NCI-H2029 treated with DMSO at 0.1 percent for 48 hours (cell line): ENCODE measurements at regions not wholly inside any gene's neighbourhood (a gene's known extent, or its start where the extent isn't known, plus 50 kb on each side); places are given as distances from the start of the nearest gene placed in this dataset.

Source experiments
- DNase-seq: peaks from one replicate; lab custom pipeline; 2025; lab: John Stamatoyannopoulos, UW

DNA sequence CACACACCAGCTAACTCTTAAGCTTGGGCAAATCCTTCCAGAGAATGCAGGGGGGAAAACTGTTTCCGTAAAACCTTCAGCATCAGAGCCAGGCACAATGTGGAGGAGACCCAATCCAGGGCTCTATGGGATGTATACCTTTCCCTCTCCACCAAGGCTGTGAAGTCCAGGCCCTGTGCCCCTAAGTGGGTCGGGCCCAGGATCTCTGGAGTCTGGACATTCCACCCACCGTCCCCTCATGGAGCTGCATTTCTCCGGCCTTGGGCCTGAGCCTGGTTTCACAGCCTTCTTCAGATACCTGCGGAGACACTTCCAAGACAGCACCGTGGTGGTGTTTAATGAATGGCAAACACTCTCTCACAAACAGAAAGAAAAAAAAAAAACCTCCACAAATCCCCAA is 186.2 kb downstream of the URI1 start:
- no peak for DNase-seq

DNA sequence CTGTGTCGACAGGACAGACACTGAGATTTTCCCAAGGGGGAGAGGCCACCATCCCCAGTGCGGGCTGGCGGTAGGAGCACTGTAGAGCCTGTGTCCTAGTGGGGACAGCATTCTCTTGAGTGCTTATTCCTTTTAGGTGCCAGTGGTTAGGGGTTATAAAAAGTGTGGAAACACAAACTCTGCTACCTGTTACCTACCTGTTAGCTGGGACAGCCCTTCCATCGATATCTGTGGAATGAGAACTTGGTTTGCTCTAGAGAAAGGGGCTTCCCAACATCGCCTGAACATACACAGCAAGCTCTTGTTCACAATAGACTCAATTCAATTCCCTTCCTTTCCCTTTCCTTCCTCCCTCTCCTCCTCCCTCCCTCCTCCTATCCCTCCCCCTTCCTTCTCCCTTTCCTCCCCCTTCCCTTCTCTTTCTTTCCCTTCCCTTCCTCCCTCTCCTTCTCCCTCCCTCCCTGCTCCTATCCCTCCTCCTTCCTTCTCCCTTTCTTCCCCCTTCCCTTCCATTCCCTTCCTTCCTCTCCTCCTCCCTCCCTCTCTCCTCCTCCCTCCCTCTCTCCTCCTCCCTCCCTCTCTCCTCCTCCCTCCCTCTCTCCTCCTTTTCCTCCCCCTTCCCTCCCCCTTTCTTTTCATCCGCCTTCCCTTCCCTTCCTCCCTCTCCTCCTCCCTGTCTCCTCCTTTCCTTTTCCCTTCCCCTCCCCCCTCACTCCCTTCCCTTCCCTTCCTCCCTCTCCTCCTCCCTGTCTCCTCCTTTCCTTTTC is 188.5 kb downstream of the URI1 start:
- no peak for DNase-seq

DNA sequence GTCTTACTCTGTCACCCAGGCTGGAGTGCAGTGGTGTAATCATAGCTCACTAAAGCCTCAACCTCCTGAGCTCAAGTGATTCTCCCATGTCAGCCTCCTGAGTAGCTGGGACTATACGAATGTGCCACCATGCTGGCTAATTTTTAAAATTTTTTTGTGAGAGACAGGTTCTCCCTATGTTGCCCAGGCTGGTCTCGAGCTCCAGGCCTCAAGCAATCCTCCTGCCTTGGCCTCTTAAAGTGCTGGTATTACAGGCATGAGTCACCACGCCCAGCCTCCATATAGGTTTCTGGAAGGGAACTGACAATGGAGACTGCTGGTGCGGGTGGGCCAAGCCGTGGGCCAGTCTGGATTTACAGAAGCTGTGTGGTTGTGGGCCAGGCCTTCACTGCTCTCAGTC is 189.2 kb downstream of the URI1 start:
- no peak for DNase-seq

DNA sequence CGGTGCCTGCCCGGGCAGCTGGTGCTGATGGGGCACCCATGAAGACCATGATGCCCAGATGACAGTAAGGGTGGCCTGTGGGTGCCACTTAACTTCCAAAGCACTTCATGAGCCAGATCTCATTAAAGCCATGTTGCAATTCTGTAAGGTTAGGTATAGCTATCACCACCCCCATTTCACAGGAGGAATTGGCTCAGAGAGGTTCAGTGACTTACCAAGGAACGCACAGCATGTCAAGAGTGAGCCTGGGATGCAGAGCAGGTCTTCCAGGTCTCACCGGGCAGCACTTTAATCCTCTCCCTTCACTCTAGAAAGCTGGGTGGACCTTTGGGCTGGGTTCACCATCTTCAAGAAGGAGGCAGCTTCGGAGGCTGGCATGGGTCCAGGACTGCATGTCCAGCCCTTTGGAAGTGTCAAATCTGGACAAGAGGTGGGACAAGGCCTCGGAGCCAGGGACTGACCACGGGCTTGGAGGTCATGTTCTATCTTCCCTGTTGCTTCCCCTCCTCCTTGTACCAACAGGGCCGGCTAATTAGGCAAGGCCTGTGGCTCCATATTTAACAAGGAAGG is 189.8 kb downstream of the URI1 start:
- no peak for DNase-seq

DNA sequence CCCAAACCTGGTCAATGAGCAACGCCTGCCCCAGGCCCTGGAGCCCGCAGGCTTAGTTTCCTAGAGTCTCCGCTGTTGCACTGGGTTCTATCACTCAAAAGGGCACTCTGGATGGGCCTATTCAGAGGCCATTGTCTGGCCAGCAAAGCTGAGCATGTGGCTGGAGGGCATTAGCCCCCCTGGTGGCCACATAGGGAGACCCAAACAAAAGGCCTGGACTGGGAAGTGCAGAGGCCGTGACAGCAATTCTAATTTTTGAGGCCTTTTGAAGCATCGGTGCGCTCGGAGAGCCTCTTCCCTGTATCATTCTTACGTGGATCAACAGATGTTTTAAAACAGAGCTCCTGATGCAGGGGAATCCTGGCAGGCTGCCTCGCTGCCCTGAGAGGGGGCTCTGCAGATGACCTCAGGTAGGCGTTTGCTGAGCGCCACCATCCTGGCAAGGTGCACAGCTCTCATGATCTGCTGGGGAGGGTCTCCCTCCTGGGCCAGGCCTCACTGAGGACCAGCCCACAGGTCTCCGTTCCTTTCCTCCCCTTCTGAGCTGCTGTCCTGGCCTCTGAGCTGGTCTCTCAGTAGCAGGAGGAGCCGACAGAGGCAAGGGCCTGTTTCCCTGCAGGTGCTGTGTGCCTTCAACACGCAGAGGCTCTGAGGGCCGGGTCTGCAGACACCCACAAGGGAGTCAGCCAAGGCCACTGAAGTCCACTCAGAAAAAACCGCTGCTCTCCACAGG is 190.5 kb downstream of the URI1 start:
- DNase-seq: no peak

DNA sequence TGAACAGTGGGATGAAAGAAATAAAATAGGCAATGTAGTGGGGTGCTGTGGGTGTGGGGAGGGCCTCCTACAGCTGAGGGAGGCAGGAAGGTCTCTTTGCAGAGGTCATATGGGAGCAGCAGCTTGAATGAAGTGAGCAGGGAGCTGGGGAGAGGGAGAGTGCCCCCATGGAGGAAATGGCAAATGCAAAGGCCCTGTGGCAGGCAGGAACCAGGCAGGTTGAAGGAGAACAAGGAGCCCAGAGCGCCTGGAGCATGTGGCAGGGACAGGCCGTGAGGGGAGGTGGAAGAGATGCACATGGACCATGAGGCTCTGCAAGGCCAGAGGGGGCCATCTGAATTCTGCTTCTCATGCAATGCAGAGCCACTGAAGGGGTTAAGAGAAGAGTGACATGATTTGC is 191.8 kb downstream of the URI1 start:
- DNase-seq: no peak

DNA sequence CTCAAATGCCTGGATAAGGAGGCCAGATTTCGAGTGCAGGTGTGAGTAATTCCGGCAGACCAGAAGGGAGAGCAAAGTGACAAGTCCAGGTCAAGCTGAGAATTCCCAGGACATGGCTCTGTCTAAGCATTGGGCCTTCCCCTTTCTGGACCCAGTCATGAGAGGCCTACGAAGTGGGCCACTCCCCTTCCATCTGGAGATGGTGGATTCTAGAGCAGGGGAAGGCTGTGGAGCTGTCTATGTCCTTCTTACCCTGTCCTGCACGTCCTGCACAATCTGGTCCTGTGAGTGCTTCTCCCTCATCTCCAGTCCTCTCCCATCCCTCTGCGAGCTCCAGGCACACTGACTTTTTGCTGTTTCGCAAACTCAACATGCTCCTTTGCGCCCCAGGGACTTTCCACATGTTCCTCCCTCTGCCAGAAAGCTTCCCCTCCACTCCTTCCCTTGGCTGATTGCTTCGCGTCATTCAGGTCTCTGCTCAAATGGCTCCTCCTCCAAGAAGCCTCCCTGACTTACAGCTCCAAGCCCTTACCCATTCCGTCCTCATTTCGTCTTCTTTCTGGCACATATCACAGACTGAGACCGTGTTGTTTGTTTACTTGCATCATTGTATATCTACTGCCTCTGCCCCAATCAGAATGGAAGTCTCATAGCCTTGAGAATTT is 193.2 kb downstream of the URI1 start:
- DNase-seq: no peak

DNA sequence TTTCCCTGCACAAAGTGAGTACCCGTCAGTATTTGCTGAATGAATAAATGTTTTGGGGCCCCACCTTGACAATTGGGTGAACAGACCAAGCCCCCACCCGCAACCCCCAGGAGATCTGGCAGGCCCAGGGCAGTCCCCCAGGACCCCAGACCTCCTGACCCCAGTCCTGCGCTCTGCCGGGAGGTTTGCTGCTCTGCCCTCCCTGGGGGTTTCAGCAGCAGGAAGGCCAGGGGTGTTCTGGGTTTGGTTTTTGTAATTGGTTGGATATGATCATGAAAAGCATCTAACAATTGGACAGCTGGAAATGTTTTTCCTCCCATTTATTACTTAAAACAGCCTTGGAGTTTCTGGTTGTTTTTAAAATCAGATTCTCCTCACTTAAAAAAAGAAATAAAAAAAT is 193.8 kb downstream of the URI1 start:
- no peak for DNase-seq

DNA sequence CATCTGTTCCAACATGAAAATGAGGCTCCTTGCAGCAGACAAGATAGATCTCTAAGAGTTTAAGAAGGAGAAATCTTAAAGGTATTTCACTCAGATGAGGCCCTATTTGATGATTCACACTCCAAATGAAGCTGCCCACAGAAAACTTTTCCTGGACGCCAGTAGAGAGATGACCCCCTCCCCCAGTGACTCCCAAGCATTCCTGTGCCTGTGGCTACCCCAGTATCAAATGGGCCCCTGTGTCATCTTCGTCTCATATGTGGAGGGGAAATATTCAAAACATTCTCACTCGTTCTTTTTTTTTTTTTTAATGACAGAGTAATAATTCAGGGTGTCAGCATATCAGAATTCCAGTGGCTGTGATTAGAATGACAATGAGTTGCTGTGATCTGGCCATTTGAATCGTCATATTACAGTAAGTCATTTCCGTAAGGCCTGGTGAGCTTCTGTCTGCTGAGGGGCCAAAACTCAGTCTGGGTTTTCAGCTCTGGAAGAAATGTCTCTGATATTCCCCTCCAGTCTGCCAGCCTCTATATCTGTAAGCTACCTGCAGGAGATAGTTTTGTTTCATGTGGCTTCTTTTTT is 194.7 kb downstream of the URI1 start:
- no peak for DNase-seq

DNA sequence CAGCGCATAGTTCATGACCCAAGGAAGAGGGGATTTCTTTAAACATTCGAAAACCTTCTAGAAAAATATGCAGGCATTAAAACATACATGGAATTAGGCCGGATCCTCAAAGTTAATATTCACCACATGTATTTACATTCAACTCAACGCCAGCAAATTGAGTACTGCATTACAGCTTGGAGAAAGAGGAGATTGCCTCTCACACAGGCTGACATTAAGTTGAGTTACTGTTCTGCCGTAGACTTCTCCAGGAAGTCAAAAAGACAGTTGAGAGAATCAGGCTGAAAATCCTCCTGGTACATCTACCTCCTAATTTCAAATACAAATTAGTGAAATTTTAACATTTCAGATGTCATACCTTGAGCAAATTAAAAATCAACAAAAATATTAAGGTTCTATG is 195.7 kb downstream of the URI1 start:
- no peak for DNase-seq

DNA sequence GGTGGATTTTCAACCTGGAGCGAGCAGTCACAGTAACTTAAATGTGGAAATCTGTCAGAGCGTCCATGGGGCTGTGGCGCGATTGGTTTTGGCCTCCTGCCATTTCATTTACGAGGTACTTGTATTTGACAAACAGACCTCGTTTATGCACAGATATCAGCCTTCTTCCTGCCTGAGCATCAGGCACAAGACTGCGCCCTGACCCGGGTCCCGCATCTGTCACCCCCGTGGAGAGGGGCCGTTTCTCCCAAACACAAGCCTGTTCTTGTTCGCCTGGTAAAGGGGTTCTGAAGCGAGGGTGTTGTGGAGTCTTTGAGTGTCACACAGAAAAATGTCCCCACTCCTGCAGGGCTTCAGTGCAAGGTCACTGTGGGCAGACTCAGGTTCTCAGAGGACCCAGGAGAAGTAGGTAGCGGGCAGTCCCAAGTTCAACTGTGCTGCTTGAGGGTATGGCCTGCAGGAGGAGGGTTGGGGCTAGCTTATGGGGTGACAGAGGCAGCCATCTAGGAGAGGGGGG is 202.3 kb downstream of the URI1 start:
- DNase-seq: peak; percentile 6

DNA sequence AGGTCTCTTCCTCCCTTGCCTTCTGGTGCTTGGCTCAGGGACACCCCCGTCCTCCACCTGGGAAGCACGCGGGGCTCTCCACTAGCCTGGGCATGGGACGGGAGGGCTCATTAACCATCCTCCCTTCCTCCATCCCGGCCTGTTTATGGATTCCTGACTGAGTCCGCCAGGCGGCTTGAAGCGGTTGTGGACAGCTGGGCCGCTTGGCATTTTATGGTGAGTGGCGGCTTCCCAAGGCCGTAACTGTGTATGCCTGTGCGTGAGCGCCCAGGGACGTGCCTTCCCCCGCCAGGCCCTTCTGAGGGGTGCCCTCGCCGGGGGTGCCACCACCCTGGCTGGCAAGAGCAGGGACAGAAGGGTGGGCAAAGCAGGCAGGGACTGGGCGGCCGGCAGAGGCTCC is 202.8 kb downstream of the URI1 start:
- DNase-seq: no peak

DNA sequence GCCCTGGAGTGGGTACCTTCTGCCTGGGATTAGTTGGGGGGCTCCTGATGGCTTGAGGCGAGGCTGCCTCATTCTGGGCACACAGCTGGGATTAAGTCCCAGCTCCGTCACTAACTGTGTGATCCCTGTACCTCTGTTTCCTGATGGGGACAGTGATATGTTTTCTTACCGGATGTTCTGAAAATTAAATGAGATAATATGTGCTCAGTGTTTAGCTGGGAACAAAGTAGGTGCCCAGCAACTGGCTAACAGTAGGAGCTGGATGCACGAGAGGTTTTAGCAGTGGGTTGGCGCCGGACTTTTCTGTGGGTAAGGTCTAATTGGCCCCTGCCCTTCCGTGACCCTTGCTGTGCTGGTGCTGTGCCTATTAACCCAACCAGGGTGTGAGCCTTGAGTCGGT is 203.4 kb downstream of the URI1 start:
- DNase-seq: no peak

DNA sequence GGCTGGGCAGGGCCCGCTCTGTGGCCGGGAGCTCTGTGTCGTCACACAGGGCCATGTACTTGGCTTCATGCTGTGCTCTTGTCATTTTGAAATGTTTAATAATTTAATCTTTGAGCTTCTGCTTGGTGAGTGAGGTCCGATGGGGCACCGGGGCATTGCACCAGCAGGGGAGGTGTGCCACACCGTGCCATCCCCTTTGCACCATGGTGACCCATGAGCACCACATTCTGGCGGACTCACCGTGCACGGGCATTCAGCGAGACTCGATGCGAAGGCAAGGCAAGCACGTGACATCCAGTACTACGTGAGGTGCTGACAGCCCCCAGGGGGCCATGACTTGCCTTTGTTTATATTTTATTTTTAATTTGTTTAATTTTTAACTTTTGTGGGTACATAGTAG is 204.3 kb downstream of the URI1 start:
- no peak for DNase-seq

DNA sequence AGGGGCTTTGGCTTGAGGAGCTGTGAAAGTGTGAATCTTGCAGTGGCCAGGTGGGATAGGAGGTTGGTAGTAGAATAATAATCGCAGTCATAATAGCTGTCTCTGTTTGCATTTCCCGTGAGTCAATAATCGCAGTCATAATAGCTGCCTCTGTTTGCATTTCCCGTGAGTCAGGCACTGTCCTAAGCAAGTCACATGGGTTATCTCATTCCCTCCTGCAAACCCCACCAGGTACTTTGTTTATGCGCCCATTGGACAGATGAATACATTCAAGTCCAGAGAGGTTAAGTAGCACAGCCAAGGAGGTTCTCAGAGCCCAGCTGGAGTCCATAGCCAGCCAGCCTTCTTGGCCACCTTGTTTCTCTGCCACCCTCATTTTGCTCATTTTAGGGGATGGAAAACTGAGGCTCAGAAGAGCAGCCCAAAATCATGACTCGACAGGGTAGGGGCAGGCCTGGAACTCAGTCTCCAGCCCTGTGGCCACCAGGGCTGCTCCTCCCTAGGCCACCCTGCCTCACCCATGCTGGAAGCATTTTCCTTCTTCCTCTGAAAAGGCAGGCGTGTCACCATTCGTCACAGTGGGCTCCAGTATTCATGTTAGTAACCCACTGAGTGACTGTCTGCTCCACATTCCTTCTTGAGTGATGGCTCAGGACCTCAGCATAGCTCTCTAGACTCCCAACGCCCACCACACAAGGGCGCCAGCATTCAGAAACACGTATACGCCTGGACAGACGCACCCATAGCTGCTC is 206.2 kb downstream of the URI1 start:
- peak; percentile 61 for DNase-seq

DNA sequence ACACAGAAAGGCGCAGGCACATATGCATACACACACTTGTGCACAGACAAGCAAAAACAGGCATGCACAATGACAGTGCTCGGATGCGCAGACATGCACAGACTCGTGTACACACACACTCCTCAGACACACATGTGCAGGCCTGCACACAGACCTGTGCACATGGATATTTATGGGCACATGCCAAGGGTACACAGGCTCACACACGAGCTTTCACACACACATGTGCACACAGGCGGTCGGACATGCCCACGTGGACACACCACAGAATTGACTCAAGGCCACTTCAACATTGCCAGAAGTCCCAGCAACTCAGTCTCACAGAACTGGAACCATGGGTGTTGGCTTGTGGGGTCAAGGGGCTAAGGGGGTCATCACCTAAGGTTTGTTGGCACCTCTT is 206.8 kb downstream of the URI1 start:
- no peak for DNase-seq

DNA sequence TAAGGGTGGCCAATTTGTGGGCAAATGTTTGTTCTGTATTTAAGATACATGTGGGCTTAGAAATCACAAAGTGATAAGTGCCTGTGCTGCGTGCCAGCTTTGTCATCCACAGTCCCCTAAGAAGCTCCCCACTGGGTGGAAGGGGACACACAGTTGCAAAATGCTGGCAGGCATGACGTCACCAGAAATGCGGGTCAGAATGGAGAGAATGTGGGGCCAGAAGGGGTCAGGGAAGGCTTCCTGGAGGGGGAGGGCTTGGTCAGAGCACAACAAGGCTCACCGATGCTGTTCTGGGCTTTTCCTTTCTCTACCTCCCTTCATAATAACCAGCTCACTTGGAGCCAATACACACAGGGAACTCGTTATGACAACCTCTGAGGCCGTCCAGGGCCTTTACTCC is 207.3 kb downstream of the URI1 start:
- DNase-seq: no peak

DNA sequence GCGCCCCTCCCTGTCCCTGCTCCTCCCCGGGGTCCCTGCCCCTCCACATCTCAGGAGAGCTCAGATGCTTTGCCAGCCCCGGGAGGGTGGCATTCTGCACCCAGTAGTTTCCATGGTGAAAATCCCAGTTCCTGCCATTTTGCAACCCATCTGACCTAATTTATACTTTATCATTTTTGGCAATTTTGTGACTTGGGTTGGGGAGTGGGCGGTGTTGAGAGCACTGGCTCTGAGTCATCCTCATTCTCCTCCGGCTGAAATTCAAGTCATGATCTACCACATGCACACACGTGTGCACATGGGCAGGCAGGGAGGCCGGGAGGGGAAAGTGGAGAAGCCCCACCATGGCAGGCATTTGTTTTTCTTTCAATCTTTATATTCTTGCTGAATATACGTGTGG is 208.6 kb downstream of the URI1 start:
- no peak for DNase-seq

DNA sequence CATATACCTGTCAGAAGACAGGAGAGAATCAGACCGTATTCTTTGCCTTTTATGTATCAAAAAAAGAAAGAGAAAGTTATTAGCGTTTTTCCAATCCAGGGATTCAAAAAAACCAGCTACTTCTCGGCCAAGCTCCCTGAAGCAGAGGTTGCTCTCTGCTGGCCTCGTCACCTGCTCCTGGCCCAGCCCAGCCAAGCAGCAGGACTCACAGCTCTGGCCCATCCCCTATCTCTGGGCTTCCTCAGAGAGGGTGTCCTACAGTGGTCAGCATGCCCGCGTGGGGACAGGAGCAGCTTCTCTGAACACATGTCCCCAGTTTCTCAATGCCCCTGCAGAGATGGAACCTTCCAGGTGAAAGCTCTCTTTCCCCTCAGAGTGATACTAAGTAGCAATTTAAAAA is 209.0 kb downstream of the URI1 start:
- no peak for DNase-seq

DNA sequence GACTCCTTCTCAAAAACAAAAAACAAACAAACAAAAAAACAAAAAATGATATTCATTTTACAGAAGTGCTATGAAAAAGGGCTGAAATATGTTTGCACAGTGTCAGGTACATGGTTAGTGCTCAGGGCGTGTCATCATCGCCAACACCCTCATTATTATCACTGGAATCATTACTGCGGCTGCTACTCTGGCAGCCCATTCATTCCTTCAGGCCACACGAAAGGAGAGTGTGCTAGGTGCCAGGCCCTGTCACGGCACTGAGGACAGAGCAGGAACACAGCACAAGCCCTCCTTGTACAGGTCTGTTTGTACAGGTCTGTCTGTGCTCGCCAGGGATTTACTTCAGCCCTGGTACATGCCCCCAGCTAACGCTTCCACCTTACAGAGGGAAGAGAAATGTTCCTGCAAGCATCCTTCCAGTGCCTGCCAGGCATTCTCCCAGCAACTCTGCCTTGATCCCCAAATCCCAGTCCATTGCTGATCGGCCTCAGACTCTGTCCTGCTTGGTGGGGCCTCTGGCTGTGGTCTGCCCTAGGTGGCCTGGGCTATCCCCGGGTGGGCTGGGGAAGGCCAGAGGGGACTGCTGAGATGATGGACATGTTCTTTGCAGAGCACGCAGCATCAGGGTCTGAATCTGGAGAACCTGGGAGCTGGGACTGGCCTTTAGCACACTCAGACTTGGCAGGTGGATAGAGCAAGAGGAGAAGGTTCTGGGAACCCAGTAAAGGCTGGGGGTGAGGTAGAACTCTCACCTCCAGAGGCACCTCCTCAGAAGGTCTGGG is 210.7 kb downstream of the URI1 start:
- peak; percentile 4 for DNase-seq
